ENCODE measurements at regions not wholly inside any gene's neighbourhood (a gene's known extent, or its start where the extent isn't known, plus 50 kb on each side); places are given as distances from the start of the nearest gene placed in this dataset.

DNA sequence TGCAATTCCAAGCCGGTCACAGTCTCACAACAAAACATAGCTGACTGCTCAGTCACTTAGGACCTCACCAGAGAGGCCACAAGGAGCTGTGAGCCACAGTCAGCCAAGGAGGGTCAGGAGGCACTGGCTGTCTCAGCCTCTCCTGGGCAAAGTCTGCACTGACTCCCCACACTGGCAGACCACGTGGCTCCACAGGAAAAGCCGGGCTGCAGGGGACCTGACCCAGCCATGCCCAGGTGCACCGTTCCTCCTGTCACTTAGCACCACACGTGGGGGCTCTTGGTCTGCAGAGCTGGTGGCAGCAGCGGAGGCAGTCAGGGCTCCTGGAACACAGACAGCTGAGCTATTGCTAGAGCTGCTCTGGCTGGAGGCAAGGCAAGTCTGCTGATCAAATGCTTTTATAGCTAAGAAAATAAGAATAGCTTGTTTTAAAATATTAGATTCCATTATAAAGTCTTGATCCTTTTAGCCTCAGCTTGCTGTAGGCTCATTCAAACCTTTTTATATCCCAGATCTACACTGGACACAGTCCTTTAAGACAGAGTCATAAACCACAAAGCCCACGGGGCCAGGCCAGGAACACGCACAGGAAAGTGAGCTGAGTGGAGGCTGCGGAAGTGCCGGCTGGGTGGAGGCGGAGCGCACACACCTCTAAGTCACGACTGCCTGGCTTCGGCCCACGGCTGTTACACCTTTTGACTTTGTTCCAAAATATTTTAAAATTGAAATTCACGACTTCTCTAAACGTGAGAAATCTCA, 744.1 kb downstream of the UQCRFS1 start:
- Mint-ChIP-seq H3K9me3 (no peaks in the 10 kb centered on the region), H3K27ac (no peak overlapping the region), H3K4me1 (ENCODE audit: low read depth) (peaks cover 24% of the 10 kb centered on the region), H3K27me3 (no peaks in the 10 kb centered on the region), H3K36me3 (ENCODE audit: low read depth) (no peaks in the 10 kb centered on the region), H3K4me3 (no peak overlapping the region)
- POLR2A ChIA-PET = interaction anchor here (1.2 kb wide), 1 partner anchor 675 kb away, joined by 3 read pairs; no protein-coding TSS in a partner anchor
- CTCF ChIA-PET = interaction anchor here (0.7 to 4.1 kb wide), 9 partner anchors 9 to 410 kb away, joined by 3 to 40 read pairs (median 3); no protein-coding TSS in a partner anchor
- ATAC-seq = peak; percentile 76
- peak; percentile 44 for DNase-seq
- no peak for TF ChIP-seq CTCF (IDR thresholded peaks at IDR 0.05)
- intact Hi-C loops (cut with micrococcal nuclease) = loop anchor here (5.0 kb wide), 2 partner anchors 238 to 408 kb away; no protein-coding TSS in a partner anchor

- Mint-ChIP-seq H3K9me3 (no peaks in the 10 kb centered on the region), H3K36me3 (ENCODE audit: low read depth) (no peaks in the 10 kb centered on the region), H3K27ac (no peak overlapping the region), H3K4me3 (no peak overlapping the region), H3K4me1 (ENCODE audit: low read depth) (peaks cover 24% of the 10 kb centered on the region), H3K27me3 (no peaks in the 10 kb centered on the region)
- intact Hi-C loops (cut with micrococcal nuclease) = loop anchor here (2.0 to 5.0 kb wide), 3 partner anchors 166 to 411 kb away; no protein-coding TSS in a partner anchor
- TF ChIP-seq CTCF (IDR thresholded peaks at IDR 0.05) = peak; percentile 77
- DNase-seq = peak; percentile 84
- ChIA-PET CTCF (interaction anchor here (0.7 to 4.1 kb wide), 7 partner anchors 9 to 413 kb away, joined by 3 to 40 read pairs (median 3); no protein-coding TSS in a partner anchor), POLR2A (no interaction called here)
- ATAC-seq = no peak
Observed at GRCh38 chr19:28466107-28467045, 746.6 kb downstream of the UQCRFS1 start.

DNA sequence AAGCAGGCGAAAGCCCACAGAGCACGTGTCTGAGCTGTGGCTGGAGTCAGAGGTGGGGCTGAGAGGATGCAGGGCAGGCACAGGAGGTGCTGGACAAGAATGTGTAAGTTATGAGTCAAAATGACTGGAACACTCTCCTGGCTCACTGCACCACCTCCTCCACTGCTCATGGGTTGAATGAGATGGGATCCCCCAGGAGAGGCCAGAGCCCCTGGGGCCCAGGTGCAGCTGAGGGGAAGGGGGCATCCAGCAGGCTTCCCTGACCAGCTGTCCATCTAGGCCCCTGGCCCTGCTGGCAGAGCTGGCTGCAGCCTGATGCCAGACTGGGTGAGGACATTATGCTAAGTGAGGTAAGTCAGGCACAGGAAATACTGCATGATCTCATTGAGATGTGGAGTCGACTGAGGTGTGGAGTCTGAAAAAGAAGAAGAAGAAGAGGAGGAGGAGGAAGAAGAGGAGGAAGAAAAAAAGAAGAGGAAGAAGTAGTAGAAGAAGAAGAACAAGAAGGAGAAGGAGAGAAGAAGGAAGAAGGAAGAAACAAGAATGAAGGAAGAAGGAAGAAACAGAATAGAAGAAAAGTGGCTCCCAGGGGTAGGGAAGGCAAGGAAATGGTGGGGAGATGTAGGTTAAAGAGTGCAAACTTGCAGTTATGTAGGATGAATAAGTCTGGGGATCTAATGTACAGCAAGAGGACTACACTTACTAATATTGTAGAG, 747.4 kb downstream of the UQCRFS1 start:
- Mint-ChIP-seq H3K36me3 (ENCODE audit: low read depth) (no peaks in the 10 kb centered on the region), H3K4me1 (ENCODE audit: low read depth) (peaks cover 24% of the 10 kb centered on the region), H3K27me3 (no peaks in the 10 kb centered on the region), H3K27ac (no peak overlapping the region), H3K4me3 (no peak overlapping the region), H3K9me3 (no peaks in the 10 kb centered on the region)
- no peak for DNase-seq
- CTCF ChIA-PET = interaction anchor here (0.6 to 3.0 kb wide), 6 partner anchors 9 to 414 kb away, joined by 3 to 8 read pairs (median 4); no protein-coding TSS in a partner anchor
- no peak for ATAC-seq
- POLR2A ChIA-PET = no interaction called here
- no peak for TF ChIP-seq CTCF (IDR thresholded peaks at IDR 0.05)
- intact Hi-C loops (cut with micrococcal nuclease) = loop anchor here (2.0 to 5.0 kb wide), 3 partner anchors 167 to 412 kb away; no protein-coding TSS in a partner anchor

- DNase-seq (no peak), ATAC-seq (no peak)
- intact Hi-C loops (cut with micrococcal nuclease) = no loop called here
- no peak for TF ChIP-seq CTCF (IDR thresholded peaks at IDR 0.05)
- CTCF ChIA-PET = interaction anchor here (1.0 to 3.0 kb wide), 2 partner anchors 171 to 247 kb away, joined by 5 to 8 read pairs; no protein-coding TSS in a partner anchor
- Mint-ChIP-seq H3K27ac (no peak overlapping the region), H3K4me1 (ENCODE audit: low read depth) (peaks cover 15% of the 10 kb centered on the region), H3K4me3 (no peak overlapping the region), H3K27me3 (no peaks in the 10 kb centered on the region), H3K36me3 (ENCODE audit: low read depth) (no peaks in the 10 kb centered on the region), H3K9me3 (no peaks in the 10 kb centered on the region)
- POLR2A ChIA-PET = no interaction called here
Observed at GRCh38 chr19:28463493-28464053, 749.4 kb downstream of the UQCRFS1 start.

Data from activated CD8-positive, alpha-beta T cell treated with anti-CD3 and anti-CD28 coated beads for 36 hours (primary cell).